SIG-M5 treated with dmso at 0.1 percent for 504 hours (cell line): ENCODE measurements at regions not wholly inside any gene's neighbourhood (a gene's known extent, or its start where the extent isn't known, plus 50 kb on each side); places are given as distances from the start of the nearest gene placed in this dataset.
A peak's percentile ranks its signal among the peaks of the same experiment; 100 is the strongest.
"Not testable (repeated sequence)": the region's sequence is repeated elsewhere in the genome, so short reads cannot be mapped to it uniquely, and the experiment has no call there.

ENCODE experiments used
- DNase-seq: peaks from one replicate; lab custom pipeline; 2025; ENCODE audit not compliant: unreplicated experiment; lab: John Stamatoyannopoulos, UW

DNA sequence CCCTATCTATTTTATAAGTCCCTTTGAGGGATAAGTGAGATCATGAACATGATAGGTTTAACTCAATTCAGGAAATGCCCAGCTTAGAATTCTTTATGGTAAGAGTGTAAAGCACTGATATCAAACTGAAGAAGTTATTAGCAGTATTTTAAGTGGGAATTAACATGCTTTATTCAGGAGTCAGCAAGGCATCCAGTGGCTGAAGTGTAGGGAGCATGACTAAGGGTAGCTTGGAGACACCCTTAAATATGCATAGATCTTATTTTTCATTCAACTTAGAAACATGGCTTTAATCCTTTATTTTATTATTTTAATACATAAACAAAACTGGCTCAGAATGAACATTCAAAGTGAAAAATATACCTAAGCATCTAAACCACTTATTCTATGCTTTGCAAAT is 158.3 kb upstream of the LPP start:
- no peak for DNase-seq

DNA sequence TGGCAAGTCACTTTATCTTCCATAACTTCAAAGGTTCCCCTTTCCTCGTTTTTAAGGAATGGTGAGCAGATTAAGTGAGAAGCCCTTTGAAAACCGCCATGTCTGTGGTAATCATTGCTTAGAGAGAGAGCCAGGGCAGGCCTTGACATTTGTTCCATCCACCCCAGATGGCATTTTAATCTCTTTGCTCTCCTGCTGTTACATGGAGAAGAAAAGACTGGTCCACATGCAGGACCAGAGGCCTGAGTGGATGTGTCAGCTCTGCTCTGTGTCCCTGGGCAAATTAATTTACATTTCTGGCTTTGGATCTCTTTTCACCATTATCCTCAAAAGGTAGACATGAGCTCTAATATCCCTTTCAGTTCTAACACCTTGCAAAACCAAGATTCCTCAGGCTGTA is 157.3 kb upstream of the LPP start:
- DNase-seq = no peak

DNA sequence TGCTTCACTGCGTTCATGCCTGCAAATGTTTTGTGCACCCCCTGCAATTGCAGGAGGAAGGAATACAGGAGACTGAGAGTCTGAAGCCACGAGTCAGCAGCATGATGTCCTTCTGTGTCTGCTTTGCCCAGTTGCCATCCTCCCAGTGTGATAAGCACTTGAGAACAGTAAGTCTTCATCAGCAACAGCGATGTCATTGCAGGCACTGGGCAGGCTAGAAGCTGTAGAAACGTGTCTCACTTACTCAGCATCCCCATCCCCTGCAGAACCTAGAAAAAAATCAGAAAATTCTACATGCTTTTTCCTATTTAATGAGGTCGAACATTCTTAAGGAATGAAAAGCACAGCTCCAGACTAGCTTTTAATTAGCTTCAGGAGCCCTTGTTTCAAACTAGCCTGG is 156.5 kb upstream of the LPP start:
- no peak for DNase-seq

DNA sequence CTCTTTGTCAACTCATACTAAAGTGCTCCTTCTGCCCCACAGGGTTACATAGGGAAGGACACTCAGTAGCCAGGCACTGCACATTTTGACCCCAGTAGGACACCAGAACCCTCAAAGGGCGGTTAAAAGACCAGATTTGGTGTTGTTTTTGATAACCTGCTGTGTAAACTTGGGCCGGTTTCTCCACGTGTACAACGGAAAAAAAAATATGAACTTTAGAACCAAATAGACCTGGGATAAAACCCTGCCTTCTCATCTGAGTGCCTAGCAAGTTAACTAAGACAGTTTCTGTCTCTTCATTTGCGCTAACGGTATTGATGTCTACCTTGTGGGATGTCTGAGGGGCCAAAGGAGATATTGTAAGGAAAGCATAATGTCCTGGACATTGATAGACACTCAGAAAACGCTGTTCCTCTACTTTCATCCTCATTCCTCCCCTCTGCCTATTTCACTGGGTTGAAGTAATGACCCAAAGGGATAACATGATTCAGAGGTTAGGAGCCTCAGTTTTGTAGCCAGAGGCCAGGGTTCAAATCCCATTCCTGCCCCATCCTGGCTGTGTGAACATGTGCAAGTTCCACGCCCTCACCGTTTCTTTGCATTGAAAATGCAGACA is 155.9 kb upstream of the LPP start:
- DNase-seq = no peak

DNA sequence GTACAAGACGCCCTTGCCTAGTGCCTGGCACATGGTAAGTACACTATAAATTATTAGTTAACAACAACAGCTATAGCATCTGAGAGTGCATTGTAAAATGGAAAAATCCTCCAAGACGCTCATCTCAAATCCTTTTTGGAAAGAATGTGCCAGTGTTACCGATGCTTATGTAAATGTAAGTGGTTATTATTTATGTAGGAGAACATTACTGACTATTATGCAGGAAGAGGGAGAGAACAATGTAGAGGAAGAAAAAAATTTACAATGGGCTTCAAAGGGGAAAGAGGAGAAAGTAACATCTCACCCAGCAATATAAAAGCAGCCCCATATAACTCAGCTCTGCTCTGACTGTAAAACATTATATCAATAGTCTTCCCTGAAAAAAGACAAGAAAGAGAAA is 155.3 kb upstream of the LPP start:
- DNase-seq = no peak

DNA sequence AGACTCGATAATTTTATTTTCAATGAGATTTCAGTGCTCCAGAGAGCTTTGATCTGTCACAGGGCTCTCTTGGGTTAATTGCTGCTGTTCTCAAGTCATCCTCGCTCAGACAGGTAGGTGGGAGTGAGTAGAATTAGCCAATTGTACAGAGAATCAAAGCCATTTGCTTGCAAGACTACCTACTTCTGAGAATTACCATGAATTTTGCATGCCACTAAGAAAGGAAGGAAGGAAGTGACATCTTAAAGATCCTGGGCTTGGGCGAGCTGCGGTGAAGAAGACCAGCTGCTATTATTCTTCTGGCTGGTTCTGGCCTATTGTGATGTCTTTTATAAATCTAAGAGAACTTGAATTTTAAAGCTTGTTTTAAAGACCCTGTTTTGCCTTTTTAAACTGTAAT is 154.1 kb upstream of the LPP start:
- DNase-seq = no peak

DNA sequence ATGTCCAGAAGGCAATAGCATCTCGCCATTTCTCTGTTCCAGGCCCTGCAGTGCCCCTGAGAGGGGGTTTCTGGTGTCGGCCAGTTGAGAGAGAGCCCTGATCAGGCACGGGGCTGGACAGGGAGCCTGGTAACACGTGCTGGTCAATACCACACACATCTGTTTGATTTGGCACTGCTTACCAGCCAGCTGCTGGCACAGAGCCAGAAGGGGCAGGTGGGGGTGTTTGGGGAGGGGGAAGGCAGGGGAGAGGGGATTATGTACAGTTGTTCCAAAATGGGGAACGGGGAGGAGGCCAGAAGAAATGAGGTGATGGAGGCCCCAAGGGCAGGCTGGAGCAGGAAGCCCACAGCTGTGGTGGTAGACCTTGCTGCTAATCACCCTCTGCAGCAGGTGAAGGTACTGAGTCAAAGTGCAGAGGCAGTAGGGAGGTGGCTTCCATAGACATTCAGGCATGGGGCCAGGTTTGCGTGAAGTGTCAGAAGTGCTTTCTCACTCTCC is 153.5 kb upstream of the LPP start:
- DNase-seq = no peak

DNA sequence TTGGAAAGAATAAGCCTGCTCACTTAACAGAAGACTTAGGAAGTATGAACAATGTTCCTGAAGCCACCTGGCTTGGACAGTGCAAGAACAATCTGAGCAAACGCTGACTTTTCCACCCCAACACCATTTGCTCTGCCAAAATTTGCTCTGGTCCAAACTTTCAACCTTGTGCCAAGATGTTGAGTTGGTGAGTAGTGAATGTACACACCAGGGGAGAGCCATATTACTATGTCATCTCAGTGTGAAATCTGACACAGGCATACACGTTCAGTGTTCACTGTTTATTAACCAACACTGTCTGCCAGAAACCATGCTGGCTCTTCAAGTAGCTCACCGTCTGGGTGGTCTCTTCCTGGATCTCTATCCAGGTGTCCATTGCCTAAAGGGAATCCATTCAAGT is 152.9 kb upstream of the LPP start:
- no peak for DNase-seq

DNA sequence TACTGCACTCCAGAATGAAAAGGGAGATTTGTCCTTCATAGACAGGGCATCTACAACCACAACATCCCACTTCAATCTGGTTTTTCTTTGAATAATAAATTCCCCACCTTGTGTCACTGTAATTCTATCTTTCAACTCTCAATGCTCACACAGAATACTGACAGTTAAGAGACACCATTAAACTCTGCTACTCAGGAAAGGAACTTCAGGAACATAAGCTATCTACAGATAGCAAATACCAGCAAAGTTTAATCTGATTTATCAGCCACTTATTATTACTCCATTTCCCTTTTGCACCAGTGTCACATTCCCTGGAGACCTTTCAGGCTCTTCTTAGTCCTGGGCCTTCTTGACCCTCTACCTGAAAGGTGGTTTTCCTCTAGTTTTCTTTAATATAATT is 152.0 kb upstream of the LPP start:
- DNase-seq = no peak

DNA sequence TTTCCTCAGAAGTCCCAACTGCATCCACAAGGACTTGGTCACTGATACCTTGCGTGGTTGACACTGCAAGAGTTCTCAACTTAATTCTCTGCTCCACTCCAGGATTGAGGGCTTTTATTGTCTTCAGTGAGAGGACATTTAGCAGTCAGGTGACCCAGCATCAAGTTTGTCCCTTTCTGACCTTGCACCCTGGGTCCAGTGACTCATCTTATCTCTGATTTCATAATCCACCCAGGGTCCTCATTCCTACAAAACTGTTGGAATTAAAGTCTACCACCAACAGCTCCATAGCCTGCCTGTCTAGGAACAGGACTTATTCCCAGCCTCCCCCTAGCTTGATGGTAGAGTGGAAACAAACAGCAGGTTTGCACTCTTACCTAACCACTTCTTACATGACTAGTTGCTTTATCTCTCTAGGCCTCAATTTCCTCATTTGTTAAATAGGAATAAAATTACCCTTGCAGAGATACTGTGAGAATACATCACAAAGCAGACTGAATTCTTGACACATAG is 151.3 kb upstream of the LPP start:
- DNase-seq = no peak

DNA sequence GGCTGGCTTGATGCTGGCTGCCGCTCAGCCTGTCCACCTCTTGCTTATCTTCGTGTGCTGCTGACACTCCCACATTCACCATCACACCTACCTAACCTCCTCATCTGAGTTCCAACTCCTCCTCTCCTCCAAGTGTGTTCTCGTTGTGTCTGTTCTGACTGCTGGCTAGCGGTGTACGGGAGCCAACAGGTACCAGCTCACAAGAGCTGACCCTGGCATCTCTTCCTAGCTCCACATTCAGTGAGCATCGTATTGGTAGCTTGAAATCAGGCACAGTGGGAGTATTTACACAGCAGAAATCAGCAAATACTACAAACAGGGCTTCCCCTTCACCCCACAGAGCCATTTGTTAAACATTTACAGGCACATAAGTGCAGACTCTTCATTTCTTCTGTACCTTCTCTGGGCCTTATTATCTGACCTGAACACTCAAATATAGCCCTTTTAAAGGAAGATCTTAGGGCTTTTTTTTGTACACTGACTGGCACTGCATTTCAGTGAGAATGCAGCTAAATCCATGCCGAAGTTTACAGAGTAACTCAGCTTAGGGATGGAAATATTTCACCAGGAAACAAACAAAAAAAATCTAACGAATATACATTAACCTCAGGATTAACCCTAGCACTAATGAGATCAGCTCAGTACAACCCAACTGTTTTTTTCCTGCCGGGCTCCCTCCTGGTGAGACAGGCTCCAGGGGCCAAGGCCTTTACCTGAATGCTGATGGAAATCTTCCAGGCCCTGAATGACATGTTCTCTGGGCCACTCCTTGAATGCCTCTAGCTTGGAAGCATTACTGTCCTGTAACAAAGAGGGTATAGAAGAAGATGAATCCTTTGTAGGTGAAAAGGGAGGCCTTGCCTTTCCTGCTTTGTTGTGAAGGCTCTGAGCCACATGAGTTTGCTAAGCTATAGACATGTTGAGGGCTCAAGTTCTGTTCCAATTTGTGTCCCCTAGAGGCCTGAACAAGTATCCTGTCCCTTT is 150.5 kb upstream of the LPP start:
- no peak for DNase-seq

DNA sequence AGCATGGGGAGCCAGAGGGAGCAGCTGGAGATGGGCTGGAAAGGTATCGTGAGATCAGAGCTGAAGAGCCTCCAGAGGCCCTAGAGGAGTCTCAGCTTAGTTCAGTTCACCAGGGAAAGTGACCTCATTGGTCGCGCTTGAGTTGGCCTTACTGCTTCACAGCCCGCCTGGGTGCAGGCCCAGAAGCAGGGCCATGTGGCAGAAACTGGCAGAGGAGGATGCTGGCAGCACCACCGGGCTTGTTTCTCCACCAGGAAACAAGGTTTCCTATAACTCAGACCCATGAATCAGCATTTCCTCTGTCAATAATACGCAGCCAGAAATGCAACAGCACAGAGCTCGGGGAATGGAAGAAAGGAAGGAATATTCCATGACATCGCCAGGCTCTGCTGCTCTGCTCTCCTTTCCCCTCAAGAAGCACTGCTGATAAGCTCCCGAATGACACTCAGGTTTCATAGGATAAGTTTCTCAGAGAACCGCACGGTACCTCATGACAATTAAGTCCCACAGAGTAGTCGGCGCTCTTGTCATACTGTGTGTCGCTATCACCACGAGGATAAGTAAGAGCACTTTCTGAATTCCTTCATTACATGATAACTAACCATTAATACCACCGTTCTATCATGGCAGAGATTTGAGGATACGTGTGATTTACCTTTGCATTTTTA is 147.1 kb upstream of the LPP start:
- DNase-seq = no peak

DNA sequence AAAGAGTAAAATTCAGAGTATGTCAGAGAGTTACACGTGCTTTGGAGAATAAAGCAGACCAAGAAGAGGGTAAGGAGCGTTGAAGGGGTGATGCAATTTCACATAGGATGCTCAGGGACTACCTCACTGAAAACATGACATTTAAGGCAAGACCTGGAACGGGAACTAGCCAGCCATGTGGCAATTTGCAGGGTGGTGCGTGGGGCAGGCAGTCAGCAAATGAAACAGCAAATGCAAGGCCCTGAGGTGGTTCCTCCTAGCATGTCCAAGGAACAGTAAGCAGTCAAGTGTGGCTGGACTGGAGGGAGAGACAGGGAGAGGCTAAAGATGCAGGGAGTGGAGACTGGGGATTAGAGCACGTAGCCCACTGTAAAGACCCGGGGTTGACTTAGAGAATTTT is 146.1 kb upstream of the LPP start:
- DNase-seq = peak; percentile 80

DNA sequence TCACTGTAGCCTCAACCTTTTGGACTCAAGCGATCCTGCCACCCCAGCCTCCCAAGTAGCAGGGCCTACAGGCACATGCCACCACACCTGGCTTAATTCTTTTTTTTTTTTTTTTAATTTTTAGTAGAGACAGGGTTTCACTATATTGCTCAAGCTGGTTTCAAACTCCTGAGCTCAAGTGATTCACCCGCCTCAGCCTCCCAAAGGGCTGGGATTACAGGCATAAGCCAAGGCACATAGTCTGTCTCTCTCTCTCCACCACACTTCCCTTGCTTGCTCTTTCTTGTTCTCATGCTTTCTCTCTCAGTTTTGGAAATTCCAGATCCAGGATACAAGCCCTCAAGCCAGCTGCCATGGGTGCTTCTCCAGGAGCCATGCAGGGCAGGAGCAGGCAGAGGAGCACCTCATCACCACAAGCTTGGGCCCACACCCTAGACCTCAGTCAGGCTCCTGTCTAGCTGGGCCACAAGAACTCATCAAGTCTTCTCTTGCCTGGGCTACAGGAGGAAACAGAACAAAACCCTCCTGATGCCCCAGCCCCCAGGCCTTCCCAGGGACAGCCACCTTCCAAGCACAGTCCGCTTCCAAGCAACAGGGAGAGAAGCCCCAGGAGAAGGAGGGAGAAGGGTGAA is 145.3 kb upstream of the LPP start:
- DNase-seq = no peak

DNA sequence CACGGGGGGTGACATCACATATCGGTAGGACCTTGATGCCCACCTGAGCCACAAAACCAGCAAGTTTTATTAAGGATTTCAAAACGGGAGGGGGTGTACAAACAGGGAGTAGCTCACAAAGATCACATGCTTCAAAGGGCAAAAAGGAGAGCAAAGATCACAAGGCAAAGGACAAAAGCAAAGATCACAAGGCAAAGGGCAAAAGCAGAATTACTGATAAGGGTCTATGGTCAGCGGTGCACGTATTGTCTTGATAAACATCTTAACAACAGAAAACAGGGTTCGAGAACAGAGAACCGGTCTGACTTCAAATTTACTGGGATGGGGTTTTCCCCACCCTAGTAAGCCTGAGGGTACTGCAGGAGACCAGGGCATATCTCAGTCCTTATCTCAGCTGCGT is 143.5 kb upstream of the LPP start:
- DNase-seq = no peak

DNA sequence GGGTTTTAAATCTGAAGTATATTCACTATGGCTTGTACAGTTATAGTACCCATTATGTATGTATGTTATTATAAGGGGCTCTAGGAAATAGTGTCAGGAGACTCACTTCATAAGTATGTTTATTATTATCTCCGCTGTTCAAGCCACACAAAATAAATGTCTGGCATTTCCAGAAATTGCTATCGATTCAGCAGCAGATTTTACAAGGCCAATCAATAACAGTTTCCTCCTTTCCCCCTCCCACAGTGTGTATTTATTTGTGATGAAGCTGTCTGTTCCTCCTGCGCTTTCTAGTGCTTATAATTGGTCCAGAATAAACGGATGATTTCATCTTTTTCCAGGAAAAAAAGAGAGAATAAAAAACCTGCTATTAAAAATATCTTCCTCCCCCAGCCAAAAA is 134.2 kb upstream of the LPP start:
- DNase-seq = no peak

DNA sequence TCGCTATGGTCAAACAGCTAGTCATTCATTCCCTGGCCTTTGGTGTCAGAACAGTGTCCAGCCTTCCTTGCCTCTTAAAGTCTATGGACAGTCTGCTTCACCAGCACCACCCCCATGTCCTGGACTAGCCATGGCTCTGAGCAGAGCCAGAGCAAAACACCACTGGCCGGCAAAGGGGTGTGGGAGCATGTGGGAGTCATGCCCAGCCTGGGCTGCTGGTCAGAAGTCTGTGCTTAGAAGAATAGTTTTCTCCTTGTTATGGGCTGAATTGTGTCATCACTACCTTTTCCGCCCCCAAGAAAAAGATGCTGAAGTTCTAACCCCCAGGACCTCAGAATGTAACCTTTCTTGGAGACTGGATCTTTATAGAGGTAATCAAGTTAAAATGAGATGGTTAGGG is 132.9 kb upstream of the LPP start:
- no peak for DNase-seq

DNA sequence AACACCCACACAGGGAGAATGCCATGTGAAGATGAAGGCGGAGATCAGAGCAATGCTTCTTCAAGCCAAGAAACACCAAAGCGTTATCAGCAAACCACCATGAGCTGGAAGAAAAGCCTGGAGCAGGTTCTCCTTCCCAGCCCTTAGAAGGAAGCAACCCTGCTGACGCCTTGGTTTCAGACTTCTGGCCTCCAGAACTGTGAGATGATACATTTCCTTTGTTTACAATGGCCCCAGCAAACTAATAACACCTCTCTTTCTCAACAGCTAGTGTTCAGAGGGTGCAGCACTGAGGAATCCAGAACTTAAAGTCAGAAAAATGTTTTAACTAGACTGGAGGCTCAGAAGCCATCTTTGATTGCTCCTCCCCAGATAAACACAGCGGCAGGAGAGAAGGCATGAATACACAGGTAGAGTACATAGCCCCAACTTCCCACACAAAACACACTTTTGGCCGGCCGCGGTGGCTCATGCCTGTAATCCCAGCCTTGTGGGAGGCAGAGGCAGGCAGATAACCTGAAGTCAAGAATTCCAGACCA is 132.4 kb upstream of the LPP start:
- no peak for DNase-seq

DNA sequence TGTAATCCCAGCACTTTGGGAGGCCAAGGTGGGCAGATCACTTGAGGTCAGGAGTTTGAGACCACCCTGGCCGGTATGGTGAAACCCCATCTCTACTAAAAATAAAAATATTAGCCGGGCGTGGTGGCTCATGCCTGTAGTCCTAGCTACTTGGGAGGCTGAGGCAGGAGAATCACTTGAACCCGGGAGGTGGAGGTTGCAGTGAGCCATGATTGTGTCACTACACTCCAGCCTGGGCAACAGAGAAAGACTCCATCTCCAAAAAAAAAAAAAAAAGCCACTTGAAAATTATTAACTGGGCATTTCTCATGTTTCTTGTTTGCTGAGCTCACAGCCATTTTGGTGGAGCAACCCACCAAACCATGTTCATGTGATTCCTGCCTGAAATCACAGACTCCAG is 131.1 kb upstream of the LPP start:
- DNase-seq = not testable (repeated sequence)

DNA sequence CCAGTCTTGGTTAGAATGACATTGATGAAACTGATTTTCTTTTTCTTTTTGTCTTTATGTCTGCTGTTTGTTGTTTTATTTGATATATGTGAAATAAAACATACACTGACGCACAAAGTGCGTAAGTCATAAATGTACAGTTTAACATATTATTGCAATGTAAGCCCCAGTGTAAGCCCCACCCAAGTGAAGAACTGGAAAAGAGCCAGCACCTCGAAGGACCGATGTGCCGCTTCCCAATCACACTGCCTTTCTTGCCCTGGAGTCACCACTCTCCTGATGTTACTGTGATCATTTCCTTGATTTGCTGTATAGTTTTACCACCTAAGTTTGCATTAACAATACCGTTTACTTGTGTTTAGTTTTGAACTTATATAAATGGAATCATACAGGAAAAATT is 128.4 kb upstream of the LPP start:
- DNase-seq = no peak
